Activated CD4-positive, CD25-positive, alpha-beta regulatory T cell (primary cell): ENCODE measurements at regions not wholly inside any gene's neighbourhood (a gene's known extent, or its start where the extent isn't known, plus 50 kb on each side); places are given as distances from the start of the nearest gene placed in this dataset.

ENCODE experiments used
- DNase-seq, 4 experiments: peaks; one replicate each; lab custom pipeline; 2025; lab: John Stamatoyannopoulos, UW

DNA sequence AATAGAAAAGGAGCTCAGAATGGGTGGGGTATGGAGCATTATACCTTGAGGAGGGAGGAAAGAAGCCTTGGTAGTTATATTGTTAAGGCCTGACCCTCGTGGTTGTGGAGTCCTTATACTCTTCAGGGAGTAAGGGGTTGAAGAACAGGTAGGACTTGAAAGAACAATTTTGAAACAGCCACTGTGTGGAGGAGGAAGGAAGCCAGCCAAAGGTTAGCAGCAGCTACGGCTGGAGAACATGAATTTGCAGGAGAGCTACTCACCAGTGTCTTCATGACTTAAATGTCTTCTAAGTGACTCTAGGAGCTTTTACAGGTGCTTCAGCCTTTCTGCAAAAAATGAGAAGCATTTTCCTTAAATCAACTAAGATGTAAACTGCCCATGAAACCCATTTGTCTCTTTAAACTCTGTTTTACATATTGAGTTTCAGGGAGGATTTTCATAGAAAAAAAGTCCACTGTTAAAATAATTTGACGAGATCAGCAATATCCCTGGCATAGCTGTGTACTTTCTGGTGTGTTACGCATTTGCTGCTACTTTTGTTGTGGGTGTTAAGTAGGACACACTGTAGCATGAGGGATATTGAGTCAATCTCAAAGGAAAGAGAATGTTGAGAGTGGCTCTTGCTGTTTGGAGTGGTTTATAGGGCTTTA lies 110.6 kb upstream of the ELL2 start:
- no peak for DNase-seq

DNA sequence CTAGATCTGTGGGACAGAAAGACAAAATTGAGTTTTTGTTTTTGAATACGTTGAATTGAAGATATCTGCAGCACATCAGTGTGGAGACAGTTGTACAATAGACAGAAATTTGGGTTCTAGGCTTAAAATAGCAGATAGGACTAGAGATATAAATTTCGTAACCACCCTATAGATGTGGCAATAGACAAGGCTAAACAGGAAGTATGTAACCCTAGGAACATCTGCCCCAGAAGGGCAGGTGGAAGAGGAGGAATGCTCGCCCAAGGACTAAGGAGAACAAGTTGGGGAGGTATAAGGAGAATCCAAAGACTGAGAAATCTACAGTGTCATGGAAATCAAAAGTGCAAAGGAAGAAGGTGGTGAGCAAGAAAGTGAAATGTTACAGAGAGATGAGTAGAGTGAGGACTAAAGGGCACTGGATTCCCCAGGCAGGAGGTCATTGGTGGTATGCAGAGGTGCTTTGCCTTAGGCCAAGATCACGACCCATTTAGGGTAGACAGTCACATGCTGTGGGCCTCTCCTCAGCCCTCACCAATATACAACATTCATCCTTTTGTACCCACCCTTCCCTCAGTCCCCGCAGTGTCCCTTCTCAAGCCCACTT lies 109.1 kb upstream of the ELL2 start:
- no peak for DNase-seq

- DNase-seq: no peak
These were observed 106.4 kb upstream of the ELL2 start for GRCh38 chr5:96067894-96068614.

DNA sequence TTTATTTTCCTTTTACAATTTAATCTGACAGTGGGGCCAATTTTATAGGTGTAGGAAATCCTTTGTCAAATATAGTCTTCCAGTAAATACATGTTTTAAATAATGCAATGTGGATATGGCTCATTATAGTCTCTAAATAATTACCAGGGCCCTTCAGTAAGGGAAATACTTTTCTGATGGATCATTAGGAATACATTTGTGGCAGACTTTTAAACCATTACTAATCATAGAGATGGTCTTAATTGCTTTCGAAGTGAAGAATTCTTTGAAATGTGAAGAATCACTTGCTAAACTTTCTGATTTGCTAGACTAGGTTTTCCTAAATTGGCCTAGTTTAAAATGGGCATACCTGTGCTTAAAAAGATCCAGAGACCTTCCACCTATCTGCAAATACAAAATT lies 105.6 kb upstream of the ELL2 start:
- DNase-seq: no peak

DNA sequence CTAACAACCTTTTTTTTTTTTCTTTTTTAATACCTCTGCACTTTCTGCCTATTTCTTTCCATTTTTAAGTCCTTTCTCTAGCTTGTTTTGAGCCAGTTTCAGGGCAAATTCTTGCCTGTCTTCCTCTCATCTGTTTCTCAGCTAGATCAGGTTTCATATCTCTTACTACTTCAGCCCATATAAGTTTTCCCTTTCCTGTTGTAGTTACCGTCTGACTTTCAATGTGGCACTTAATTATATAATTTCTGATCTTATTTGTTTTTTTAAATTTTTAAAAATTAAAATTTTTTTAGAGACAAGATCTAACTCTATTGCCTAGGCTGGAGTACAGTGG lies 104.7 kb upstream of the ELL2 start:
- DNase-seq: no peak

DNA sequence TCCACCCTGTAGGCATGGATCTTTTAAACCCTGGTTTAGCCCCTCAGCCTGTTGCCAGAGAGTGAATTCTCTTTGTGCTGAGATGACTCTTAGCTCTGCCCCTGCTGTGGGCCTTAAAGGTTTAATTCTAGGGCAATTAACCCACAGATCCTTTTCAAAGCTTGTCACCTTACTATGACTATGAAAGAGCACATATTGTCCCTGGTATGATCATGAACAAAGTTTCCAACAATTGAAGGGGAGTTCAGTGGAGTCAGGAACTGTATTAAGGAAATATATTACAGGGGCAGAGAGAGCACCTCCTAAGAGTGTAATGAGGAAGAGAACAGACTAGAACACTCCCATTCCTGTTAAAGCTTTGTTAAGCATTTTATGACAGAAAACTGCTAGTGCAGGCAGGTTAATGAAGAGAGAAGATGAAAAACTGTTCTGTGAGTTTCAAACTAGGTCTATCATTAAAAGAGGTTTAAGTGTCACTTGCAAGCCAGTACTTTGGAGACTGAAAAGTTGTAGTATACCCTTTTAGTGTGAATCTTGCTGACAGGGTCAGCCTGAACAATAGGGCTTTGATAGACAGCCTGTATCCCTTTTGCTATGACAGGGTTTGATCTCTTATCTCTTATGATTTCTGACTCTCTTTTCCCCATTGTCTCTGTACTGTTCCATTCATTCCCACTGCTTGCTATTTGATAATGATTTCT lies 104.2 kb upstream of the ELL2 start:
- no peak for DNase-seq

GRCh38 chr5:96064877-96065276 lies 103.2 kb upstream of the ELL2 start:
- no peak for DNase-seq

DNA sequence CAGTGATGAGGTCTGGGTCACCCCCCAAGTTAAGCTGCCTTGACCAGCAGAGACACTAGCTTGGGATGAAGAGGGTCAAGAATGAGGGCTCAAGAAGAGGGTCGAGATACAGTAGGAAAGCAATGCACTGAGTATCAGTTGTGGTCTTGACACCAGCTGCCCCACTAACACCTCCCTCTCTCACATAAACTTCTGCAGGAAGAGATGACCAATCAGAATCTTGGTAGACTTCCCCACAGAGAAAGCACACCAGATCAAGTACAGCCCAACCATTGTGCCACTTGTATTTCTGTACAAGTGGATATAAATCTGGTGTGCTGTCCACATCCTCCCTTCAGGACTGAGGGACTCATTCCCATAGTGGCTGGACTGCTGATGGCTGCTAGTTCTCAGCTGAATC lies 101.2 kb upstream of the ELL2 start:
- no peak for DNase-seq

- DNase-seq: no peak
These were observed 96.4 kb upstream of the ELL2 start for GRCh38 chr5:96058084-96058483.

DNA sequence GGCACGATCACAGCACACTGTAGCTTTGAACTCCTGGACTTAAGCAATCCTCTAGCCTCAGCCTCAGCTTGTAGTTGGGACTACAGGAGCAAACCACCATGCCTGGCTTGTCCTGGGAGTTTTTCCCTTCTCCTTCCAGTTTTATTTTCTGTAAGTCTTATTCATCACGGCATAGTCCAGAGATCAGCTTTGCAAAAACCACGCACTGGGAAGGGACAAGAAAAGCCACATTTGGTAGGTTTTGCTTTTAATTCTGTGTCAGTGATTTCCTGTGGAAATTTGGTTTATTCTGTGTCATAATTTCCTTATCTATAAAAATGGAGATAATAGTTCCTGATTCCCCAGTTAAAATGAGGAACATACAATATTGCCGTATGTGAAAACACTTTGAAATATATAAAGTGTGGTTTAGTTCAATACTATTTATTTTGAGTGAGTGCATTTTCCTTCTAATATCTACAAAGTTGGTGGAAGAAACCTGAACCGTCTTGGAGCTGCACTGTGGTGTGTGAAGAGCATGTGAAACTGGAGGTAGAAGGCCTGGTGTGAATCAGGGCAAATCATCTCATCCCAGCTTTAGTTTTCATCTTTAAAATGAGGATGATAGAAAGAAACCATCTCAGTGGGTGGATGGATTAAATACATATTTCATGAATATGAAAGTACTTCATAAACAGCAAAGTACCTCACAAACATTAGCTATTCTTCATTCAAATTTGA lies 92.8 kb upstream of the ELL2 start:
- no peak for DNase-seq

DNA sequence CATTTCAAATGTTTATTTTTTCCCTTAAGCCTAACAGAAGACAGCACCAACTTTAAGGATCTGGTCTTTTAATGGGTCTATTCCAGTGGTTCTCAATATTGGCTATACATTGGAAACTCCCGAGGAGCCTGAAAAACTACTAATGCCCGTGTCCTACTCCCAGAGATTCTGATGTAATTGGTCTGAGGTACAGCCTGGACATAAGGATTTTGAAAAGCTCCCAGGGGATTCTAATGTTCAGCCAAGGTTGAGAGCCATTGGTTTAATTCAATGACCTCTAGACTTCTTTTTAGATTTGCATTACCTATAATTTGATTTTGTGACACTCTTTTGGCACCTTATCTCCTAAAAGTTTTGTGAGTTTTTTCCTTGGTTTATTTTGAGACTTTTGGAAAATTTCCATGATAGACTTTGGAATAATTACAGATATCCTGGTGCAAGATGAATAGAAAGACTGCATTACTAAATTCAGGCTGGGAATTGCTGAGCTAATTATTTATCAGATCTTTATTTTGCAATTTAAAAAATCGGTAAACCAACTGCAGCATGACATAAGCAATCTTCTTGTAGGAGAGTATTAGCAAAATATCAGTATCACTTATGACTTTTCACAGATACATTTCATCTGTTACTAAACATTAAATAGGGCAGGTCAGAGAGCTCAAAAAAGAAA lies 91.5 kb upstream of the ELL2 start:
- DNase-seq: no peak

DNA sequence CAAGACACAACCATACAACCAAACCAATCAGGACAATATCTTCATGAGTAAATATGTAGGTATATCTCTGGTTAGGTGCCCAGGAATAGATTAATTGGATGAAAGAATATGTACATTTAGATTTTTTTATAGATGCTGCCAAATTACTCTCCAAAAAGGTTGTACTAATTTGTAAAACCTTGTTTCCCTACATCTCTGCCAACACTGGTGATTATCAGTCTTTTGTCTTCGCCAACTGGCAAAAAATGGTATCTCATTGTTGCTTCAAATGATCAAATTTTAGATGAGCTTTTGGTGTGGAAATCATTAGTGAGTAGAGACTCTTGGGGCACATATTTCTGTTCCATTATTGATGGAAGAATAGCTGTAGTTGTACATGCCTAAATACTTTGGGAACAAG lies 90.7 kb upstream of the ELL2 start:
- DNase-seq: no peak

- DNase-seq: no peak
These were observed 89.8 kb upstream of the ELL2 start for GRCh38 chr5:96051401-96051830.

GRCh38 chr5:96050273-96050880 lies 88.7 kb upstream of the ELL2 start:
- no peak for DNase-seq

DNA sequence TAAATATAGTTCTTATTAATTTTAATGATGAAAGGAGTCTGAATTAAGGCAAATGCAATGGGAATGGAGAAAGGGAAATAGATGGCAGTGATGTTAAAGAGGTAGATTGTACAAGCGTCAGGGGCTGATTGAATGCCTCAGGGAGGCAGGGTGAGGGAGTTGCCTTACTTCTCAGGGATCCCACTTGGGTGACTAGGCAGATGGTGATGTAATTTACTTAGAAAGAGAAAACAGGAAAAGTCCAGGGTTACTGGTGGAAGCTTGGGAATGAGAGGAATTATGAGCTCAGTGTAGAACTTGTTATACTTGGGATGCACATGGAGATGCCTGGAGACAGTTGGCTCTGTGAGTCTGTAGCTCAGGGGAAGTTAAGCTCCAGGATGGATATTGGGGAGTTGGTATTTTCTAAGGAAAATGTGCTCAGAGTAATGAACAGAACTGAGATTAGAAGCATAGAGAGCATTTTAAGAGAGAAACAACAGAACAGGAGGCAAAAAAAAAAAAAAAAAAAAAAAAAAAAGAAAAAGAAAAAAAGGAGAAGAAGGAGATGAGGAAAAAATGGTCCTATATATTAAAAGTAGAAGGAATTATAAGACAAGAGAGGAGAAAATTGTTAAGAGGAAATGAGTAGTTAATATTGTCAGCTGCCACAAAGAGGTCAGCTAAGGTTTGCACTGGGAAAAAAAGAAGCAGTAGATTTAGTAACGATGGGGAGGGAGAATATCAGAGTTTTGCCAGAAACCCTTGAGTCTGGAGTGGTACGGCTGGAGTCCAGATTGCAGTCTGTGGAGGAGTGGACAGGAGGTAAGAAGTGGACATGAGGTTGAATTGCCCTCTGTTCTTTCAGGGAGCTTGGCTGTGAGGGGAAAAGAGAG lies 88.0 kb upstream of the ELL2 start:
- DNase-seq: no peak

GRCh38 chr5:96048763-96049162 lies 87.1 kb upstream of the ELL2 start:
- DNase-seq: no peak

DNA sequence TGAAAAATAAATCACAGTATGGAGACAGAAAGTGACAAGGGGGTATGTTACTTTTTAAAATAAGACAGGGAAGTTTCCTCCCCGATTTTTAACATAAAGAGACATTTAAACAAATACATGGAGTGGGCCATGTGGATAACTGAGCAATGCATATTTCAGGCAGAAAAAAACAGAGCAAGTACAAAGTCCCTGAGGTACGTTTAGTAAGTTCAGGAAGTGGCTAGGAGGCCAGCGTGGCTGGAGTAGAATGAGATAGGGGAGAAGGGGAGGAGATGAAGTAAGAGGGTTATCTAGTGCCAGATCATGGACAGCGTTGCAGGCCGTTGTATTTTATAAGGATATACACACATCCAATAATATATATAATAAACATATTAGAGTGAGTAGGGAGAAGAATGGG lies 84.2 kb upstream of the ELL2 start:
- DNase-seq: no peak

DNA sequence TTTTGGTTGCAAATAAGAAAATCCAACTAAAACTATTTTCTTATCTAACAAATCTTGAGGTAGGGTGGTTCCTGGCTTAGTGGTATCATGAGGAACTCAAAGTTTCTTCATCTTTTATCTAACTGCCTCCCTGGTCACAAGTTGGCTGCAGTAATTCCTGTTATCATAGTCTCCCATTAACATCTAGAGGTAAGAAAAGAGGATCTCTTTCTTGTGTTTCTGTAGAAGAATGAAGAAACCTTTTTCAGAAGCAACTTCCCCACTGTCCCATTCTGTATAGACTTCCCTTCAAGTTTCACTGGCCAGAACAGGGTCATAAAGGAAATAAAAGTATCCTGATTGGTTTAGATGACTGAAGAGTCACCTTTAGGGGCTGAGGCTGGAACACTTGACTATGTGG lies 81.8 kb upstream of the ELL2 start:
- DNase-seq: no peak

- DNase-seq: no peak
These were observed 75.5 kb upstream of the ELL2 start for GRCh38 chr5:96037128-96037527.

- DNase-seq: no peak
These were observed 74.7 kb upstream of the ELL2 start for GRCh38 chr5:96036301-96036700.
